ENCODE measurements at regions not wholly inside any gene's neighbourhood (a gene's known extent, or its start where the extent isn't known, plus 50 kb on each side); places are given as distances from the start of the nearest gene placed in this dataset.

GRCh38 chr14:49287004-49287403 is 299.2 kb downstream of the RPS29 start:
- Mint-ChIP-seq H3K36me3 (ENCODE audit: low read depth) (no peaks in the 10 kb centered on the region), H3K4me1 (ENCODE audit: low read depth) (no peaks in the 10 kb centered on the region), H3K27ac (ENCODE audit: unreplicated experiment) (no peak overlapping the region), H3K9me3 (ENCODE audit: low read depth) (no peaks in the 10 kb centered on the region), H3K4me3 (ENCODE audit: unreplicated experiment) (no peak overlapping the region), H3K27me3 (ENCODE audit: low read depth) (peaks cover 10% of the 10 kb centered on the region)
- no peak for DNase-seq (ENCODE audit: low spot score)
- no peak for TF ChIP-seq CTCF (IDR thresholded peaks at IDR 0.05)

- Mint-ChIP-seq H3K4me3 (ENCODE audit: unreplicated experiment) (no peak overlapping the region), H3K9me3 (ENCODE audit: low read depth) (no peaks in the 10 kb centered on the region), H3K4me1 (ENCODE audit: low read depth) (no peaks in the 10 kb centered on the region), H3K36me3 (ENCODE audit: low read depth) (no peaks in the 10 kb centered on the region), H3K27me3 (ENCODE audit: low read depth) (peaks cover 10% of the 10 kb centered on the region), H3K27ac (ENCODE audit: unreplicated experiment) (no peak overlapping the region)
- DNase-seq (ENCODE audit: low spot score) = no peak
- TF ChIP-seq CTCF (IDR thresholded peaks at IDR 0.05) = no peak
Measured at GRCh38 chr14:49286257-49286983, 299.8 kb downstream of the RPS29 start.

GRCh38 chr14:49280566-49280965 is 305.6 kb downstream of the RPS29 start:
- Mint-ChIP-seq H3K36me3 (ENCODE audit: low read depth) (no peaks in the 10 kb centered on the region), H3K27ac (ENCODE audit: unreplicated experiment) (no peak overlapping the region), H3K4me3 (ENCODE audit: unreplicated experiment) (no peak overlapping the region), H3K4me1 (ENCODE audit: low read depth) (no peaks in the 10 kb centered on the region), H3K27me3 (ENCODE audit: low read depth) (peaks cover 12% of the 10 kb centered on the region), H3K9me3 (ENCODE audit: low read depth) (peaks cover 5% of the 10 kb centered on the region)
- TF ChIP-seq CTCF (IDR thresholded peaks at IDR 0.05) = no peak
- no peak for DNase-seq (ENCODE audit: low spot score)

- Mint-ChIP-seq H3K36me3 (ENCODE audit: low read depth) (no peaks in the 10 kb centered on the region), H3K4me1 (ENCODE audit: low read depth) (no peaks in the 10 kb centered on the region)
Measured at GRCh38 chr14:49250517-49250916, 335.7 kb downstream of the RPS29 start.

GRCh38 chr14:49250109-49250508 is 336.1 kb downstream of the RPS29 start:
- no peak for TF ChIP-seq CTCF (IDR thresholded peaks at IDR 0.05)
- H3K4me3 Mint-ChIP-seq (ENCODE audit: unreplicated experiment) = no peak overlapping the region
- H3K36me3 Mint-ChIP-seq (ENCODE audit: low read depth) = no peaks in the 10 kb centered on the region
- peak overlapping the region; percentile 3 for H3K27ac Mint-ChIP-seq (ENCODE audit: unreplicated experiment)
- peaks cover 2% of the 10 kb centered on the region for H3K27me3 Mint-ChIP-seq (ENCODE audit: low read depth)
- H3K4me1 Mint-ChIP-seq (ENCODE audit: low read depth) = no peaks in the 10 kb centered on the region
- no peak for DNase-seq (ENCODE audit: low spot score)
- peaks cover 14% of the 10 kb centered on the region for H3K9me3 Mint-ChIP-seq (ENCODE audit: low read depth)

More at GRCh38 chr14:49250517-49250916, 335.7 kb downstream of the RPS29 start:
- DNase-seq (ENCODE audit: low spot score) = peak; percentile 60
- H3K27me3 Mint-ChIP-seq (ENCODE audit: low read depth) = peaks cover 2% of the 10 kb centered on the region
- H3K4me3 Mint-ChIP-seq (ENCODE audit: unreplicated experiment) = no peak overlapping the region
- H3K9me3 Mint-ChIP-seq (ENCODE audit: low read depth) = peaks cover 14% of the 10 kb centered on the region
- H3K27ac Mint-ChIP-seq (ENCODE audit: unreplicated experiment) = no peak overlapping the region
- no peak for TF ChIP-seq CTCF (IDR thresholded peaks at IDR 0.05)

Measured in chondrocyte (in vitro differentiated cells).